HCT116 (cell line): ENCODE measurements at regions not wholly inside any gene's neighbourhood (a gene's known extent, or its start where the extent isn't known, plus 50 kb on each side); places are given as distances from the start of the nearest gene placed in this dataset.

Experiments used
- ATAC-seq: fragments of 200-7000 bp; cut with Tn5 transposase; 2 replicates; pipeline ENCODE4 v1.9.1; 2020; ENCODE audit warnings: mild to moderate bottlenecking, moderate library complexity
- BruUV-seq: library from RNA; stranded (reverse); fragments of 400-500 nt; replicated peaks from 2 replicates; lab custom pipeline; 2021; lab: Mats Ljungman, UMichigan
- CTCF ChIA-PET: fragments of 300-600 bp; sonication (Branson Sonifier 250); formaldehyde crosslinking; loops from one replicate; lab custom pipeline; 2021; ENCODE audit warnings: antibody characterized with exemption; lab: Charles Lee
- POLR2A ChIA-PET: fragments of 300-600, 350-600 bp; sonication (Branson Sonifier 250); formaldehyde crosslinking; loops from one replicate; lab custom pipeline; 2021; ENCODE audit warnings: antibody characterized with exemption; lab: Charles Lee
- RAD21 ChIA-PET, 2 experiments: fragments of 300-600 bp; sonication (Branson Sonifier 250); formaldehyde crosslinking; loops; one replicate each; lab custom pipeline; 2023; ENCODE audit warnings: low total read pairs in 2 of 2; ENCODE audit not compliant: uncharacterized antibody in 2 of 2, unreplicated experiment in 2 of 2, low non-redundant PET in 1 of 2; lab: Charles Lee
- DNase-seq: peaks from one replicate; pipeline ENCODE4 v3.0.0-alpha.2; 2010; ENCODE audit warnings: low read depth, low spot score
- H2AFZ ChIP-seq: fragments of 200-600 bp; shearing (Covaris generic), sonication (generic); 2 replicates; pipeline ENCODE4 v1.6.1; 2017; ENCODE audit warnings: low read depth, mixed run types, mixed read lengths, antibody characterized with exemption, low read length; ENCODE audit not compliant: poor library complexity, severe bottlenecking
- H3K27ac ChIP-seq: 2 replicates; pipeline ENCODE4 v1.5.1; 2012; ENCODE audit warnings: low read depth, low read length
- H3K27me3 ChIP-seq: fragments of 200-600 bp; sonication (generic); 2 replicates; pipeline ENCODE4 v1.6.1; 2016; ENCODE audit warnings: mixed run types, low read length, mixed read lengths; ENCODE audit not compliant: insufficient read depth
- H3K36me3 ChIP-seq, 2 experiments: fragments of 200-500 bp in 1 of 2; fragments of 200-600 bp in 1 of 2; sonication (Bioruptor generic) in 1 of 2; sonication (generic) in 1 of 2; 2 replicates each; pipeline versions ENCODE4 v1.5.1 to v1.6.1; 2014 to 2016; ENCODE audit warnings: low read length in 2 of 2, inconsistent platforms in 1 of 2, mixed read lengths in 1 of 2, mixed run types in 1 of 2; ENCODE audit not compliant: insufficient read depth in 2 of 2, control insufficient read depth in 1 of 2
- H3K4me1 ChIP-seq, 2 experiments: fragments of 200-600 bp in 1 of 2; sonication (generic) in 1 of 2; 2 replicates each; pipeline versions ENCODE4 v1.5.1 to v1.6.1; 2012 to 2017; ENCODE audit warnings: low read length in 2 of 2, inconsistent platforms in 1 of 2, mild to moderate bottlenecking in 1 of 2, mixed read lengths in 1 of 2, mixed run types in 1 of 2, moderate library complexity in 1 of 2; ENCODE audit not compliant: insufficient read depth in 2 of 2, control insufficient read depth in 1 of 2
- H3K4me2 ChIP-seq: fragments of 200-600 bp; sonication (generic); 2 replicates; pipeline ENCODE4 v1.6.1; 2017; ENCODE audit warnings: mixed run types, low read length, mixed read lengths
- H3K4me3 ChIP-seq, 2 experiments: fragments of 200-600 bp in 1 of 2; sonication (generic) in 1 of 2; replicated peaks in 1 of 2; 2 replicates each; pipeline ENCODE4 v1.5.1; 2011 to 2016; ENCODE audit warnings: low read length in 2 of 2, control low read depth in 1 of 2, low read depth in 1 of 2, mild to moderate bottlenecking in 1 of 2, mixed read lengths in 1 of 2, mixed run types in 1 of 2
- H3K79me2 ChIP-seq: fragments of 200-600 bp; sonication (generic); 2 replicates; pipeline ENCODE4 v1.6.1; 2017; ENCODE audit warnings: mild to moderate bottlenecking, mixed run types, low read length, moderate library complexity, mixed read lengths; ENCODE audit not compliant: insufficient read depth
- H3K9ac ChIP-seq: fragments of 200-600 bp; sonication (generic); 2 replicates; pipeline ENCODE4 v1.6.1; 2016; ENCODE audit warnings: low read length, mixed read lengths
- H3K9me2 ChIP-seq: fragments of 200-600 bp; sonication (generic), shearing (Covaris generic); 2 replicates; pipeline ENCODE4 v1.6.1; 2017; ENCODE audit warnings: mixed run types, mild to moderate bottlenecking, moderate library complexity; ENCODE audit not compliant: insufficient read depth
- H3K9me3 ChIP-seq, 2 experiments: fragments of 200-500 bp in 1 of 2; fragments of 200-600 bp in 1 of 2; sonication (Bioruptor generic) in 1 of 2; sonication (generic) in 1 of 2; 2 replicates each; pipeline ENCODE4 v1.6.1; 2014 to 2017; ENCODE audit warnings: low read length in 2 of 2, mixed read lengths in 2 of 2, inconsistent platforms in 1 of 2, low read depth in 1 of 2, mild to moderate bottlenecking in 1 of 2, mixed run types in 1 of 2, moderate library complexity in 1 of 2; ENCODE audit not compliant: control insufficient read depth in 1 of 2, insufficient read depth in 1 of 2
- H4K20me1 ChIP-seq: fragments of 200-600 bp; sonication (generic), shearing (Covaris generic); 2 replicates; pipeline ENCODE4 v1.6.1; 2017; ENCODE audit warnings: mixed run types, mild to moderate bottlenecking, moderate library complexity; ENCODE audit not compliant: insufficient read depth
- ATF3 ChIP-seq: IDR thresholded peaks from 2 replicates; pipeline ENCODE4 v1.6.1; 2012
- ELF1 ChIP-seq: IDR thresholded peaks from 2 replicates; pipeline ENCODE4 v1.6.1; 2012; ENCODE audit warnings: low read depth, borderline replicate concordance
- EZH2 ChIP-seq: fragments of 200-600 bp; sonication (generic); IDR thresholded peaks from 2 replicates; pipeline ENCODE4 v1.6.1; 2017; ENCODE audit warnings: antibody characterized with exemption, mixed run types
- EZH2phosphoT487 ChIP-seq: fragments of 200-600 bp; IDR thresholded peaks from 2 replicates; pipeline ENCODE4 v1.6.1; 2018; ENCODE audit warnings: antibody characterized with exemption, borderline replicate concordance
- JUND ChIP-seq: IDR thresholded peaks from 2 replicates; pipeline ENCODE4 v1.6.1; 2012
- MAX ChIP-seq: IDR thresholded peaks from 2 replicates; pipeline ENCODE4 v1.6.1; 2012
- SIN3A ChIP-seq: IDR thresholded peaks from 2 replicates; pipeline ENCODE4 v1.6.1; 2012; ENCODE audit warnings: low read depth
- SP1 ChIP-seq: IDR thresholded peaks from 2 replicates; pipeline ENCODE4 v1.6.1; 2012; ENCODE audit warnings: low read depth
- ZNF274 ChIP-seq: fragments of 200-500 bp; sonication (Bioruptor generic); IDR thresholded peaks from 2 replicates; pipeline ENCODE4 v1.6.1; 2014; ENCODE audit warnings: mild to moderate bottlenecking, low read depth, low read length, inconsistent platforms
- intact Hi-C: fragments of 100-400 bp; cut with micrococcal nuclease; formaldehyde crosslinking; loops from 2 replicates; pipeline ENCODE4 v1.10.0; 2022
- TF ChIP-seq, protein P1 (sequence below), 3 experiments: fragments of 200-600 bp in 1 of 3; sonication (generic) in 1 of 3; IDR thresholded peaks in 2 of 3; conservative IDR thresholded peaks in 1 of 3; 2 replicates each; pipeline ENCODE4 v1.5.1; 2012 to 2017; ENCODE audit warnings: low read depth in 2 of 3, low read length in 2 of 3, antibody characterized with exemption in 1 of 3, borderline replicate concordance in 1 of 3, control low read depth in 1 of 3, mild to moderate bottlenecking in 1 of 3, mixed read lengths in 1 of 3, mixed run types in 1 of 3, moderate library complexity in 1 of 3; ENCODE audit not compliant: insufficient read depth in 1 of 3

DNA sequence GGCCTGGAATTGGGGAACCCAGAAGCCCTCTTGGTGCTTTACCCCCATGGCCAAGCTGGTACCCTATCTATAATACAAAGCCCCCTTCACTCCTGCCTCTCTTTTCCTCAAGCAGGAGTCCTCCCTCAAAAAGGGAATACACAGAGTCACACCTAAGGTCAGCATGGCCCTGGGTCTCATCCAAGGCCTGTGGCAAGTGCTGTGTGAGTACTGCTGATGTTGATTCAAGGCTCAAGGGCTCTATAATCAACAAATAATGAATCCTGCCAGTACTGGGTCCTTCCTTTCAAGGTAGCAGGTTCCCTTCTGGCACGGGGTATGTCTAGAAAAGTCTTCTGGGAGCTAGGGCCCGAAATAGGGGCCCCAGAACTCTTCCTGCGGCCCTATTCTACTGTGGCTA is 187.3 kb downstream of the CYB561 start:
- Histone ChIP-seq H3K79me2 (no peaks in the 10 kb centered on the region), H3K9ac (no peak overlapping the region), H4K20me1 (no peaks in the 10 kb centered on the region), H2AFZ (no peak overlapping the region), H3K36me3 (no peaks in the 10 kb centered on the region), H3K9me3 (no peaks in the 10 kb centered on the region; a peak in 1 of 4 replicates), H3K4me2 (no peak overlapping the region)
- intact Hi-C loops = no loop called here
- ChIA-PET RAD21 (no interaction called here), CTCF (no interaction called here), POLR2A (interaction anchor here (0.8 to 1.5 kb wide), 2 partner anchors 10 to 15 kb away, joined by 3 to 4 read pairs; no protein-coding TSS in a partner anchor)
- TF ChIP-seq MAX (no peak), EZH2phosphoT487 (no peak), SIN3A (no peak), JUND (no peak), ELF1 (no peak), SP1 (no peak), ZNF274 (no peak), ATF3 (no peak), EZH2 (no peak)
- TF ChIP-seq, protein P1, sequence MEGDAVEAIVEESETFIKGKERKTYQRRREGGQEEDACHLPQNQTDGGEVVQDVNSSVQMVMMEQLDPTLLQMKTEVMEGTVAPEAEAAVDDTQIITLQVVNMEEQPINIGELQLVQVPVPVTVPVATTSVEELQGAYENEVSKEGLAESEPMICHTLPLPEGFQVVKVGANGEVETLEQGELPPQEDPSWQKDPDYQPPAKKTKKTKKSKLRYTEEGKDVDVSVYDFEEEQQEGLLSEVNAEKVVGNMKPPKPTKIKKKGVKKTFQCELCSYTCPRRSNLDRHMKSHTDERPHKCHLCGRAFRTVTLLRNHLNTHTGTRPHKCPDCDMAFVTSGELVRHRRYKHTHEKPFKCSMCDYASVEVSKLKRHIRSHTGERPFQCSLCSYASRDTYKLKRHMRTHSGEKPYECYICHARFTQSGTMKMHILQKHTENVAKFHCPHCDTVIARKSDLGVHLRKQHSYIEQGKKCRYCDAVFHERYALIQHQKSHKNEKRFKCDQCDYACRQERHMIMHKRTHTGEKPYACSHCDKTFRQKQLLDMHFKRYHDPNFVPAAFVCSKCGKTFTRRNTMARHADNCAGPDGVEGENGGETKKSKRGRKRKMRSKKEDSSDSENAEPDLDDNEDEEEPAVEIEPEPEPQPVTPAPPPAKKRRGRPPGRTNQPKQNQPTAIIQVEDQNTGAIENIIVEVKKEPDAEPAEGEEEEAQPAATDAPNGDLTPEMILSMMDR (IDR thresholded peaks at IDR 0.05 in 2 of 3, conservative IDR thresholded peaks at IDR 0.05 in 1 of 3; ENCODE audit: borderline replicate concordance in 1 of 3, insufficient read depth in 1 of 3, low read depth in 2 of 3, low read length in 2 of 3) = no peak
- TF ChIP-seq, all 23 proteins: peak for 0
- Histone ChIP-seq H3K4me1 (no peaks in the 10 kb centered on the region), H3K27me3 (no peaks in the 10 kb centered on the region), H3K9me2 (no peaks in the 10 kb centered on the region), H3K27ac (no peak overlapping the region), H3K4me3 (no peak overlapping the region)
- no peak for ATAC-seq
- DNase-seq = no peak
- BruUV-seq = no TSS peak
